ENCODE measurements at regions not wholly inside any gene's neighbourhood (a gene's known extent, or its start where the extent isn't known, plus 50 kb on each side); places are given as distances from the start of the nearest gene placed in this dataset.

GRCh38 chr2:43034242-43034619, 192.2 kb downstream of the ZFP36L2 start:
- no peak for DNase-seq (ENCODE audit: low read depth in 3 of 3)

- DNase-seq (ENCODE audit: low read depth in 3 of 3), result no peak
Observed at GRCh38 chr2:43033466-43034241, 192.8 kb downstream of the ZFP36L2 start.

GRCh38 chr2:43033016-43033270, 193.5 kb downstream of the ZFP36L2 start:
- DNase-seq (ENCODE audit: low read depth in 3 of 3), result no peak

- no peak for DNase-seq (ENCODE audit: low read depth in 3 of 3)
Observed at GRCh38 chr2:43032213-43033015, 194.0 kb downstream of the ZFP36L2 start.

- no peak for DNase-seq (ENCODE audit: low read depth in 3 of 3)
Observed at GRCh38 chr2:43031471-43032212, 194.8 kb downstream of the ZFP36L2 start.

GRCh38 chr2:43030551-43031307, 195.7 kb downstream of the ZFP36L2 start:
- no peak for DNase-seq (ENCODE audit: low read depth in 3 of 3)

GRCh38 chr2:43029186-43029585, 197.2 kb downstream of the ZFP36L2 start:
- DNase-seq (ENCODE audit: low read depth in 3 of 3), result no peak

- DNase-seq (ENCODE audit: low read depth in 3 of 3), result no peak
Observed at GRCh38 chr2:43028188-43028587, 198.2 kb downstream of the ZFP36L2 start.

- no peak for DNase-seq (ENCODE audit: low read depth in 3 of 3)
Observed at GRCh38 chr2:43027097-43027873, 199.1 kb downstream of the ZFP36L2 start.

GRCh38 chr2:43026426-43027096, 199.8 kb downstream of the ZFP36L2 start:
- DNase-seq (ENCODE audit: low read depth in 3 of 3), result no peak

- DNase-seq (ENCODE audit: low read depth in 3 of 3), result no peak
Observed at GRCh38 chr2:43025709-43026295, 200.6 kb downstream of the ZFP36L2 start.

GRCh38 chr2:43024515-43025011, 201.8 kb downstream of the ZFP36L2 start:
- peak in 2 of 3 experiments; percentile 4 to 30 for DNase-seq (ENCODE audit: low read depth in 3 of 3)

GRCh38 chr2:43023791-43024514, 202.5 kb downstream of the ZFP36L2 start:
- DNase-seq (ENCODE audit: low read depth in 3 of 3), result no peak

GRCh38 chr2:43022896-43023295, 203.5 kb downstream of the ZFP36L2 start:
- DNase-seq (ENCODE audit: low read depth in 3 of 3), result no peak

GRCh38 chr2:43021791-43022509, 204.5 kb downstream of the ZFP36L2 start:
- DNase-seq (ENCODE audit: low read depth in 3 of 3), result no peak

- DNase-seq (ENCODE audit: low read depth in 3 of 3), result no peak
Observed at GRCh38 chr2:43020990-43021669, 205.3 kb downstream of the ZFP36L2 start.

GRCh38 chr2:43020296-43020695, 206.1 kb downstream of the ZFP36L2 start:
- no peak for DNase-seq (ENCODE audit: low read depth in 3 of 3)
